Aorta (tissue), 5 donors: ENCODE measurements at regions not wholly inside any gene's neighbourhood (a gene's known extent, or its start where the extent isn't known, plus 50 kb on each side); places are given as distances from the start of the nearest gene placed in this dataset.
A peak's percentile ranks its signal among the peaks of the same experiment; 100 is the strongest.

Source experiments
- ATAC-seq: fragments of 200-7000 bp; cut with Tn5 transposase; one replicate; pipeline ENCODE4 v1.9.1; 2022; ENCODE audit warnings: moderate library complexity; ENCODE audit not compliant: low FRiP score
- DNase-seq, 2 donors: peaks; one replicate each; pipeline ENCODE4 v3.0.0-alpha.2; 2020
- H3K27ac ChIP-seq, 2 donors: one replicate each; pipeline ENCODE4 v1.5.1; 2013; ENCODE audit warnings: low read length in 2 of 2, mild to moderate bottlenecking in 2 of 2, moderate library complexity in 2 of 2, control low read depth in 1 of 2, inconsistent platforms in 1 of 2, low read depth in 1 of 2
- H3K27me3 ChIP-seq, 2 donors: one replicate each; pipeline ENCODE4 v1.6.1; 2013; ENCODE audit warnings: control low read depth in 1 of 2, low read length in 1 of 2, mild to moderate bottlenecking in 1 of 2, moderate library complexity in 1 of 2; ENCODE audit not compliant: insufficient read depth in 2 of 2, control insufficient read depth in 1 of 2
- H3K36me3 ChIP-seq, 2 donors: one replicate each; pipeline ENCODE4 v1.6.1; 2013; ENCODE audit warnings: control low read depth in 1 of 2, low read length in 1 of 2, mild to moderate bottlenecking in 1 of 2; ENCODE audit not compliant: insufficient read depth in 2 of 2, control insufficient read depth in 1 of 2
- H3K4me1 ChIP-seq, 2 donors: one replicate each; pipeline ENCODE4 v1.6.1; 2013; ENCODE audit warnings: low read length in 2 of 2, control low read depth in 1 of 2, mild to moderate bottlenecking in 1 of 2, moderate library complexity in 1 of 2; ENCODE audit not compliant: insufficient read depth in 2 of 2, control insufficient read depth in 1 of 2
- H3K4me3 ChIP-seq, 2 donors: one replicate each; pipeline ENCODE4 v1.5.1; 2013; ENCODE audit warnings: low read length in 2 of 2, control low read depth in 1 of 2, mild to moderate bottlenecking in 1 of 2
- H3K9me3 ChIP-seq: one replicate; pipeline ENCODE4 v1.6.1; 2013; ENCODE audit warnings: mild to moderate bottlenecking, low read length; ENCODE audit not compliant: control insufficient read depth
- WGBS, 2 donors: extraction: QIAGEN DNeasy Blood & Tissue Kit; methylation state at CpG; one replicate each; pipeline ENCODE4 v1.1.7; 2013; 5-methylcytosine and 5-hydroxymethylcytosine counted together
- intact Hi-C, 2 donors: fragments of 100-400 bp; cut with DNase I; formaldehyde crosslinking; loops; one replicate each; pipeline versions ENCODE4 v1.14.2 to v1.15.0; 2022
- donor health status: healthy with polysubstance abuse.
- donor health status: Bipolar disorder and iron deficiency.
- donor health status: DM: no; HTN: no; CAD: no.
- donor health status: DM: no; HTN: no; CAD: no.
- donor health status: DM: yes; HTN: yes; CAD: no.

GRCh38 chr5:109483395-109483971 lies 73.7 kb upstream of the PJA2 start:
- Histone ChIP-seq H3K4me3 (no peak overlapping the region), H3K9me3 (no peaks in the 10 kb centered on the region), H3K36me3 (no peaks in the 10 kb centered on the region), H3K27me3 (no peaks in the 10 kb centered on the region), H3K27ac (no peak overlapping the region), H3K4me1 (peaks cover 0 to 6% of the 10 kb centered on the region in 2 donors)
- no peak for DNase-seq
- intact Hi-C loops: no loop called here
- ATAC-seq: no peak
- WGBS, 2 donors: 79 to 82% methylated on average over 2 of the region's 2 CpGs

- Histone ChIP-seq H3K9me3 (no peaks in the 10 kb centered on the region), H3K36me3 (no peaks in the 10 kb centered on the region), H3K27me3 (no peaks in the 10 kb centered on the region), H3K4me1 (peaks cover 0 to 6% of the 10 kb centered on the region in 2 donors), H3K4me3 (no peak overlapping the region), H3K27ac (no peak overlapping the region)
- ATAC-seq (no peak), DNase-seq (no peak)
- intact Hi-C loops: no loop called here
- 84 to 92% methylated on average over 5 of the region's 5 CpGs for WGBS, 2 donors
These were observed 73.0 kb upstream of the PJA2 start for GRCh38 chr5:109482748-109483147.

- ATAC-seq (no peak), DNase-seq (no peak)
- intact Hi-C loops: no loop called here
- no peaks in the 10 kb centered on the region for H3K4me1 ChIP-seq
- H3K4me3 ChIP-seq: no peak overlapping the region
- H3K27ac ChIP-seq: no peak overlapping the region
- no peaks in the 10 kb centered on the region for H3K27me3 ChIP-seq
- 96 to 98% methylated on average over 2 of the region's 2 CpGs for WGBS, 2 donors
- no peaks in the 10 kb centered on the region for H3K9me3 ChIP-seq
- no peaks in the 10 kb centered on the region for H3K36me3 ChIP-seq
These were observed 69.6 kb upstream of the PJA2 start for GRCh38 chr5:109479260-109479860.

DNA sequence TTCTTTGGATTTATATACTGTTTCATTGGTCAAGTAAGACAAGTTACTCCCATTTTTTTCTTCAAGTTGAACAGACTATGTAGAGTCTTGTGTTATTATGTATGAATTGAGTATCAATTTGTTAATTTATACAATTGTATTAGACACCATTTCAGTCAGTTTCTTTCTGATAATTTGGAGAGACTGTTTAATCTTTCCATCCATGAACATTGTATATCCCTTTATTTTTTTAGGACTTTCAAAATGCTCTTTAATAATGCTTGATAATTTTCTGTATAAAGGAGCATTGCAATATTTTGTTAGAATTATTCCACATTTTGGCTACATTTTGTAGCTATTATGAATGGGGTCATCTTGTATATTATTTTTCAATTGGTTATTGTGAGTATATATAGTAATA lies 69.1 kb upstream of the PJA2 start:
- DNase-seq (no peak), ATAC-seq (no peak)
- no peak overlapping the region for H3K4me3 ChIP-seq
- no peak overlapping the region for H3K27ac ChIP-seq
- no peaks in the 10 kb centered on the region for H3K27me3 ChIP-seq
- H3K4me1 ChIP-seq: no peaks in the 10 kb centered on the region
- intact Hi-C loops: no loop called here
- no peaks in the 10 kb centered on the region for H3K9me3 ChIP-seq
- no peaks in the 10 kb centered on the region for H3K36me3 ChIP-seq

- intact Hi-C loops: no loop called here
- 70 to 73% methylated on average over 2 of the region's 2 CpGs for WGBS, 2 donors
These were observed 66.5 kb upstream of the PJA2 start for GRCh38 chr5:109476292-109476691.

GRCh38 chr5:109469896-109470662 lies 60.3 kb upstream of the PJA2 start:
- DNase-seq (no peak), ATAC-seq (no peak)
- H3K9me3 ChIP-seq: no peaks in the 10 kb centered on the region
- H3K36me3 ChIP-seq: no peaks in the 10 kb centered on the region
- H3K27ac ChIP-seq: no peak overlapping the region
- no peaks in the 10 kb centered on the region for H3K4me1 ChIP-seq
- intact Hi-C loops: loop anchor here in 1 of 2 donors (10.0 kb wide), 1 partner anchor 785 kb away; no protein-coding TSS in a partner anchor
- H3K4me3 ChIP-seq: no peak overlapping the region
- no peaks in the 10 kb centered on the region for H3K27me3 ChIP-seq
- WGBS, 2 donors: 71 to 79% methylated on average over 1 of the region's 1 CpG

More at GRCh38 chr5:109476292-109476691, 66.5 kb upstream of the PJA2 start:
- no peaks in the 10 kb centered on the region for H3K36me3 ChIP-seq
- H3K27ac ChIP-seq: no peak overlapping the region
- H3K27me3 ChIP-seq: no peaks in the 10 kb centered on the region
- ATAC-seq (no peak), DNase-seq (no peak)
- no peaks in the 10 kb centered on the region for H3K4me1 ChIP-seq
- no peak overlapping the region for H3K4me3 ChIP-seq
- no peaks in the 10 kb centered on the region for H3K9me3 ChIP-seq

- no peaks in the 10 kb centered on the region for H3K4me1 ChIP-seq
- H3K36me3 ChIP-seq: no peaks in the 10 kb centered on the region
- DNase-seq (peak; percentile 98 to 99), ATAC-seq (peak; percentile 95)
- 35 to 38% methylated on average over 4 of the region's 4 CpGs for WGBS, 2 donors
- H3K9me3 ChIP-seq: no peaks in the 10 kb centered on the region
- H3K27me3 ChIP-seq: no peaks in the 10 kb centered on the region
- intact Hi-C loops: loop anchor here in 1 of 2 donors (10.0 kb wide), 1 partner anchor 784 kb away; no protein-coding TSS in a partner anchor
- H3K4me3 ChIP-seq: no peak overlapping the region
- H3K27ac ChIP-seq: no peak overlapping the region
These were observed 59.1 kb upstream of the PJA2 start for GRCh38 chr5:109468737-109469420.

DNA sequence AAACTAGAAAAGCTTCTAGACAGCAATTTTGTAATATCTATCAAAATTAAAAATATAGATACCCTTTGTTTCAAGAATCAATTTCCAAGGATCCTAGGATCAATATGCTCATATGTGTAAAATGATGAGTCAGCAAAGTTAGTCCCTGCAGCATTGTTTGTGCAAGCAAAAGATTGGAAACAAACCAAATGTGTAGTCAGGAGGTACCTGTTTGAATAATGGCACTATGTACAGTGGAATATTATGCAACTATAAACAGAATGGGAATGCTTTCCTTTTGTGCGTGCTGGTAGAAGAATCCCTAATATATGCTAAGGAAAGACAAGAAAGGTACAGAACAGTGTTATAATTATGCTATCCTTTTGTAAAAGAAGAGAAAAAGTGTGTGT lies 58.5 kb upstream of the PJA2 start:
- Histone ChIP-seq H3K4me1 (no peaks in the 10 kb centered on the region), H3K27ac (no peak overlapping the region), H3K9me3 (no peaks in the 10 kb centered on the region), H3K27me3 (no peaks in the 10 kb centered on the region), H3K36me3 (no peaks in the 10 kb centered on the region), H3K4me3 (no peak overlapping the region)
- no peak for DNase-seq
- intact Hi-C loops: loop anchor here in 1 of 2 donors (10.0 kb wide), 1 partner anchor 783 kb away; no protein-coding TSS in a partner anchor
- 81 to 83% methylated on average over 1 of the region's 1 CpG for WGBS, 2 donors
- no peak for ATAC-seq
